Parathyroid adenoma (tissue), 2 donors: ENCODE measurements at regions not wholly inside any gene's neighbourhood (a gene's known extent, or its start where the extent isn't known, plus 50 kb on each side); places are given as distances from the start of the nearest gene placed in this dataset.
"Not testable (repeated sequence)": the region's sequence is repeated elsewhere in the genome, so short reads cannot be mapped to it uniquely, and the experiment has no call there.

Source experiments
- H2AFZ ChIP-seq: fragments of 300-600 bp; sonication (generic); one replicate; pipeline ENCODE4 v1.7.0; 2017; ENCODE audit warnings: antibody characterized with exemption, mild to moderate bottlenecking
- H3K27ac ChIP-seq: fragments of 300-600 bp; sonication (generic); one replicate; pipeline ENCODE4 v1.7.0; 2017
- H3K27me3 ChIP-seq: fragments of 300-600 bp; sonication (generic); one replicate; pipeline ENCODE4 v1.7.0; 2017; ENCODE audit warnings: low read length; ENCODE audit not compliant: control insufficient read depth, insufficient read depth
- H3K36me3 ChIP-seq: fragments of 300-600 bp; sonication (generic); one replicate; pipeline ENCODE4 v1.7.0; 2017; ENCODE audit warnings: low read length; ENCODE audit not compliant: control insufficient read depth, insufficient read depth
- H3K4me1 ChIP-seq: fragments of 300-600 bp; sonication (generic); one replicate; pipeline ENCODE4 v1.7.0; 2017; ENCODE audit warnings: control low read depth
- H3K4me2 ChIP-seq: fragments of 300-600 bp; sonication (generic); one replicate; pipeline ENCODE4 v1.7.0; 2017; ENCODE audit warnings: low read length
- H3K4me3 ChIP-seq: fragments of 300-600 bp; sonication (generic); one replicate; pipeline ENCODE4 v1.7.0; 2017; ENCODE audit warnings: low read depth, low read length
- H3K79me2 ChIP-seq: fragments of 300-600 bp; sonication (generic); one replicate; pipeline ENCODE4 v1.7.0; 2017; ENCODE audit warnings: control low read depth
- H3K9ac ChIP-seq: fragments of 300-600 bp; sonication (generic); one replicate; pipeline ENCODE4 v1.7.0; 2017; ENCODE audit warnings: mild to moderate bottlenecking
- H3K9me3 ChIP-seq: fragments of 300-600 bp; sonication (generic); one replicate; pipeline ENCODE4 v1.7.0; 2017; ENCODE audit warnings: low read length; ENCODE audit not compliant: control insufficient read depth
- TF ChIP-seq, protein P1 (sequence below): fragments of 300-600 bp; sonication (generic); IDR thresholded peaks from one replicate; pipeline ENCODE4 v1.7.0; 2017; ENCODE audit warnings: antibody characterized with exemption, mild to moderate bottlenecking
- donor health status: primary hyperparathyroidism.

DNA sequence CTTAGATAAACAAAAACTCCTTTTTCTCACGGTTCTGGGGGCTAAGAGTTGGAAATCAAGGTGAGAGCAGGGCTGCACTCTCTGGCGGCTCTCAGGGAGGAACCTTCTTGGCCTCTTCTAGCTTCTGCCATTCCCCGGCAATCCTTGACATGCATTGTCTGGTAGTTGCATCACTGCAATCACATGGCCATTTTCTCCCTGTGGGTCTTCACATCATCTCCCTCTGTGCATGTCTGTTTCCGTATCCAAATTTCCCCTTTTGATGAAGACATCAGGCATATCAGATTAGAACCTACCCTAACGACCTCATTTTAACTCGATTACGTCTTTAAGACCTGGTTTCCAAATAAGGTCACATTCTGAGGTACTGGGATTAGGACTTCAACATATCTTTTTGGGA lies 129.2 kb upstream of the MAN2A1 start:
- H3K36me3 ChIP-seq, result no peaks in the 10 kb centered on the region
- H3K4me3 ChIP-seq, result no peak overlapping the region
- no peaks in the 10 kb centered on the region for H3K27me3 ChIP-seq
- no peaks in the 10 kb centered on the region for H3K79me2 ChIP-seq
- no peak overlapping the region for H3K9ac ChIP-seq
- H3K27ac ChIP-seq, result no peak overlapping the region
- H2AFZ ChIP-seq, result no peak overlapping the region
- TF ChIP-seq, protein P1, sequence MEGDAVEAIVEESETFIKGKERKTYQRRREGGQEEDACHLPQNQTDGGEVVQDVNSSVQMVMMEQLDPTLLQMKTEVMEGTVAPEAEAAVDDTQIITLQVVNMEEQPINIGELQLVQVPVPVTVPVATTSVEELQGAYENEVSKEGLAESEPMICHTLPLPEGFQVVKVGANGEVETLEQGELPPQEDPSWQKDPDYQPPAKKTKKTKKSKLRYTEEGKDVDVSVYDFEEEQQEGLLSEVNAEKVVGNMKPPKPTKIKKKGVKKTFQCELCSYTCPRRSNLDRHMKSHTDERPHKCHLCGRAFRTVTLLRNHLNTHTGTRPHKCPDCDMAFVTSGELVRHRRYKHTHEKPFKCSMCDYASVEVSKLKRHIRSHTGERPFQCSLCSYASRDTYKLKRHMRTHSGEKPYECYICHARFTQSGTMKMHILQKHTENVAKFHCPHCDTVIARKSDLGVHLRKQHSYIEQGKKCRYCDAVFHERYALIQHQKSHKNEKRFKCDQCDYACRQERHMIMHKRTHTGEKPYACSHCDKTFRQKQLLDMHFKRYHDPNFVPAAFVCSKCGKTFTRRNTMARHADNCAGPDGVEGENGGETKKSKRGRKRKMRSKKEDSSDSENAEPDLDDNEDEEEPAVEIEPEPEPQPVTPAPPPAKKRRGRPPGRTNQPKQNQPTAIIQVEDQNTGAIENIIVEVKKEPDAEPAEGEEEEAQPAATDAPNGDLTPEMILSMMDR, result no peak
- H3K4me2 ChIP-seq, result no peak overlapping the region
- no peaks in the 10 kb centered on the region for H3K9me3 ChIP-seq
- H3K4me1 ChIP-seq, result no peaks in the 10 kb centered on the region

DNA sequence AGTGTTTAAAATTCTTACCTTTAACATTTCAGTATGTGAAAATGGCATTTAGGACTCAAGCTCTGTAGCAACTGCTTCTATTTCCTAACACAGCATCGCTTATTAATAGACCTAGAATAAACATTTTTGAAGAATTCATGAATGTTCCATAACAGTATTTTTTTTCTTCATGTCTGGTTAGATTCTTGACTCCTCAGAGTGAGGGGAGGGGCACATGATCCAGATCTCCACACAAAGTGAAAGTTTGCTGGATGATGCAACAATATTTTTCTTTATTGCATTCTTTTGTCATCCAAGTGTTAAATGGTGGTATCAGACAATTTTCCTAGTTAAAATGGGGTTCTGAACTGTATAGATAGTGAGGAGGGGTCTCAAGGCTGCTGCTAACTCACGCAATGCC lies 130.8 kb upstream of the MAN2A1 start:
- Histone ChIP-seq H2AFZ (no peak overlapping the region), H3K4me2 (no peak overlapping the region), H3K4me3 (no peak overlapping the region), H3K9ac (no peak overlapping the region), H3K4me1 (no peaks in the 10 kb centered on the region), H3K27me3 (no peaks in the 10 kb centered on the region), H3K79me2 (no peaks in the 10 kb centered on the region), H3K9me3 (no peaks in the 10 kb centered on the region), H3K36me3 (no peaks in the 10 kb centered on the region), H3K27ac (no peak overlapping the region)
- TF ChIP-seq, protein P1, result no peak

GRCh38 chr5:109558364-109558763 lies 131.4 kb upstream of the MAN2A1 start:
- Histone ChIP-seq H3K27ac (no peak overlapping the region), H3K79me2 (no peaks in the 10 kb centered on the region)
- TF ChIP-seq, protein P1, result no peak

GRCh38 chr5:109553846-109554245 lies 135.9 kb upstream of the MAN2A1 start:
- Histone ChIP-seq H3K9me3 (no peaks in the 10 kb centered on the region), H3K27me3 (no peaks in the 10 kb centered on the region), H3K9ac (no peak overlapping the region), H3K4me3 (no peak overlapping the region), H3K4me2 (no peak overlapping the region), H2AFZ (no peak overlapping the region), H3K27ac (no peak overlapping the region), H3K36me3 (no peaks in the 10 kb centered on the region), H3K79me2 (no peaks in the 10 kb centered on the region), H3K4me1 (no peaks in the 10 kb centered on the region)
- TF ChIP-seq, protein P1, result no peak

More at GRCh38 chr5:109558364-109558763, 131.4 kb upstream of the MAN2A1 start:
- Histone ChIP-seq H2AFZ (no peak overlapping the region), H3K27me3 (no peaks in the 10 kb centered on the region), H3K9me3 (no peaks in the 10 kb centered on the region), H3K9ac (no peak overlapping the region), H3K36me3 (no peaks in the 10 kb centered on the region), H3K4me2 (no peak overlapping the region), H3K4me1 (no peaks in the 10 kb centered on the region), H3K4me3 (no peak overlapping the region)

DNA sequence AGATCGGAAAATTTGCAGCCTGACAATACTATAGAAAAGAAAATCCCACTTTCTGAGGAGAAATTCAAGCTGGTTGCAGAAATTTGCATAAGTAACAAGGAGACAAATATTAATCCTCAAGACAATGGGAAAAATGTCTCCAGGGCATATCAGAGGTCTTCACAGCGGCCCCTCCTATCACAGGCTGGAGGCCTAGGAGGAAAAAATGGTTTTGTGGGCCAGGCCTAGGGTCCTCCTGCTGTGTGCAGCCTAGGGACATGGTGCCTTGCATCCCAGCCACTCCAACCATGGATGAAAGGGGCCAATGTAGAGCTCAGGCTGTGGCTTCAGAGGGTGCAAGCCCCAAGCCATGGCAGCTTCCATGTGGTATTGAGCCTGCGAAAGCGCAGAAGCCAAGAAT lies 138.5 kb upstream of the MAN2A1 start:
- H3K79me2 ChIP-seq, H2AFZ ChIP-seq, H3K4me1 ChIP-seq, H3K9me3 ChIP-seq, H3K4me2 ChIP-seq, H3K27me3 ChIP-seq, H3K4me3 ChIP-seq, H3K9ac ChIP-seq, H3K27ac ChIP-seq, H3K36me3 ChIP-seq: not testable (repeated sequence)
